Endothelial cell of umbilical vein (primary cell): ENCODE measurements at regions not wholly inside any gene's neighbourhood (a gene's known extent, or its start where the extent isn't known, plus 50 kb on each side); places are given as distances from the start of the nearest gene placed in this dataset.

Source experiments
- BruUV-seq: library from RNA; stranded (reverse); fragments of 400-500 nt; replicated peaks from 2 replicates; lab custom pipeline; 2021; lab: Mats Ljungman, UMichigan
- CTCF ChIA-PET: fragments of 300-600, 350-600 bp; sonication (Branson Sonifier 250); formaldehyde crosslinking; loops from one replicate; lab custom pipeline; 2021; ENCODE audit warnings: antibody characterized with exemption, inconsistent platforms; lab: Charles Lee
- POLR2A ChIA-PET: fragments of 300-600, 350-600 bp; sonication (Branson Sonifier 250); formaldehyde crosslinking; loops from one replicate; lab custom pipeline; 2021; ENCODE audit warnings: antibody characterized with exemption, inconsistent platforms; lab: Charles Lee
- DNase-seq: peaks from one replicate; pipeline ENCODE4 v3.0.0-alpha.2; 2011; ENCODE audit warnings: low read depth, low spot score
- FAIRE-seq: peaks from 2 replicates; lab custom pipeline; 2011; peaks lifted over from hg19 to GRCh38; lab: Jason Lieb, UNC
- H2AFZ ChIP-seq: 2 replicates; pipeline ENCODE4 v1.6.0; 2012; ENCODE audit warnings: low read depth, low read length, control low read depth, inconsistent platforms
- H3K27ac ChIP-seq: 2 replicates; pipeline ENCODE4 v1.5.1; 2011; ENCODE audit warnings: low read depth, mild to moderate bottlenecking, control low read depth, low read length, moderate library complexity; ENCODE audit not compliant: insufficient read depth
- H3K27me3 ChIP-seq, 2 experiments: 2 replicates each; pipeline versions ENCODE4 v1.6.0 to v1.6.1; 2011; ENCODE audit warnings: low read length in 2 of 2, mixed read lengths in 1 of 2; ENCODE audit not compliant: control insufficient read depth in 2 of 2, insufficient read depth in 2 of 2
- H3K36me3 ChIP-seq, 2 experiments: 2 replicates in 1 of 2; 3 replicates in 1 of 2; pipeline ENCODE4 v1.5.1; 2011; ENCODE audit warnings: low read length in 2 of 2, mild to moderate bottlenecking in 1 of 2, moderate library complexity in 1 of 2; ENCODE audit not compliant: control insufficient read depth in 2 of 2, insufficient read depth in 2 of 2; ENCODE audit errors: extremely low read depth in 1 of 2
- H3K4me1 ChIP-seq: 3 replicates; pipeline ENCODE4 v1.5.1; 2011; ENCODE audit warnings: mild to moderate bottlenecking, low read length; ENCODE audit not compliant: control insufficient read depth, insufficient read depth; ENCODE audit errors: extremely low read depth
- H3K4me2 ChIP-seq: 2 replicates; pipeline ENCODE4 v1.6.1; 2011; ENCODE audit warnings: low read length, control low read depth, mixed read lengths; ENCODE audit not compliant: insufficient read depth
- H3K4me3 ChIP-seq, 3 experiments: fragments of 200-600 bp in 1 of 3; sonication (generic), shearing (Covaris generic) in 1 of 3; replicated peaks in 1 of 3; 2 replicates each; pipeline ENCODE4 v1.5.1; 2011 to 2016; ENCODE audit warnings: control low read depth in 3 of 3, low read length in 3 of 3, mild to moderate bottlenecking in 2 of 3, inconsistent platforms in 1 of 3, low read depth in 1 of 3, moderate library complexity in 1 of 3; ENCODE audit not compliant: insufficient read depth in 1 of 3
- H3K79me2 ChIP-seq: 2 replicates; pipeline ENCODE4 v1.6.0; 2012; ENCODE audit warnings: low read length, inconsistent platforms; ENCODE audit not compliant: control insufficient read depth, insufficient read depth
- H3K9ac ChIP-seq: replicated peaks from 2 replicates; pipeline ENCODE3; 2011; ENCODE audit warnings: low read length, control low read depth; ENCODE audit not compliant: insufficient read depth; ENCODE audit errors: extremely low read depth
- H3K9me1 ChIP-seq: replicated peaks from 3 replicates; pipeline ENCODE4 v1.6.0; 2011; ENCODE audit warnings: mild to moderate bottlenecking, low read length; ENCODE audit not compliant: control insufficient read depth, insufficient read depth; ENCODE audit errors: extremely low read depth
- H3K9me3 ChIP-seq: replicated peaks from 2 replicates; pipeline ENCODE4 v1.5.1; 2012; ENCODE audit warnings: low read length, inconsistent platforms; ENCODE audit not compliant: control insufficient read depth, insufficient read depth
- H4K20me1 ChIP-seq: replicated peaks from 2 replicates; pipeline ENCODE3; 2011; ENCODE audit warnings: mild to moderate bottlenecking, low read length; ENCODE audit not compliant: control insufficient read depth, insufficient read depth; ENCODE audit errors: extremely low read depth
- CTCF ChIP-seq, 2 donors: IDR thresholded peaks; 1 replicate in 1 of 2; 2 replicates in 1 of 2; pipeline ENCODE4 v1.5.1; 2011; ENCODE audit warnings: low read length in 2 of 2, mild to moderate bottlenecking in 2 of 2, moderate library complexity in 2 of 2, control low read depth in 1 of 2, inconsistent platforms in 1 of 2, low read depth in 1 of 2; ENCODE audit not compliant: insufficient read depth in 1 of 2; ENCODE audit errors: extremely low read depth in 1 of 2
- EZH2 ChIP-seq: IDR thresholded peaks from 2 replicates; pipeline ENCODE4 v1.6.1; 2012; ENCODE audit warnings: borderline replicate concordance, low read depth, mild to moderate bottlenecking, moderate library complexity, low read length, inconsistent platforms; ENCODE audit not compliant: severe bottlenecking
- FOS ChIP-seq: IDR thresholded peaks from 2 replicates; pipeline ENCODE4 v1.6.1; 2011; ENCODE audit warnings: mild to moderate bottlenecking, low read length, moderate library complexity, borderline replicate concordance; ENCODE audit not compliant: insufficient read depth
- GATA2 ChIP-seq: IDR thresholded peaks from 2 replicates; pipeline ENCODE4 v1.7.0; 2011; ENCODE audit warnings: low read depth, mild to moderate bottlenecking, moderate library complexity, mixed read lengths, low read length; ENCODE audit not compliant: insufficient read length, insufficient read depth
- JUN ChIP-seq: IDR thresholded peaks from 2 replicates; pipeline ENCODE4 v1.6.1; 2011; ENCODE audit warnings: borderline replicate concordance, low read depth; ENCODE audit not compliant: insufficient read length, insufficient read depth
- MAX ChIP-seq: IDR thresholded peaks from 2 replicates; pipeline ENCODE4 v1.6.1; 2011; ENCODE audit not compliant: insufficient read depth, insufficient read length
- MYC ChIP-seq: IDR thresholded peaks from one replicate; pipeline ENCODE4 v1.6.1; 2011; ENCODE audit warnings: mild to moderate bottlenecking, low read depth, low read length
- POLR2A ChIP-seq: IDR thresholded peaks from 2 replicates; pipeline ENCODE4 v1.6.1; 2012; ENCODE audit warnings: low read depth, mild to moderate bottlenecking, control low read depth, low read length
- POLR2AphosphoS5 ChIP-seq: IDR thresholded peaks from 2 replicates; pipeline ENCODE4 v1.6.1; 2012; ENCODE audit warnings: low read depth, mild to moderate bottlenecking, control low read depth, low read length, moderate library complexity; ENCODE audit not compliant: insufficient read depth
- dilution Hi-C: fragments of 300-500 bp; cut with MboI; formaldehyde crosslinking; loops from one replicate; pipeline ENCODE4 v1.15.0; 2019; ENCODE audit warnings: low sequenced_read_pairs; ENCODE audit not compliant: extremely low pct_ligation_motif_present
- intact Hi-C: fragments of 100-400 bp; cut with micrococcal nuclease; formaldehyde crosslinking; loops from one replicate; pipeline ENCODE4 v1.10.0; 2022

GRCh38 chr2:7927691-7928090 is 754.2 kb upstream of the ID2 start:
- Histone ChIP-seq H4K20me1 (no peaks in the 10 kb centered on the region), H3K79me2 (no peaks in the 10 kb centered on the region), H3K27me3 (no peaks in the 10 kb centered on the region), H3K36me3 (no peaks in the 10 kb centered on the region), H3K4me1 (no peaks in the 10 kb centered on the region), H3K4me3 (no peak overlapping the region), H3K9me3 (peaks cover 3% of the 10 kb centered on the region), H3K27ac (no peak overlapping the region), H3K9ac (no peak overlapping the region), H2AFZ (no peak overlapping the region), H3K4me2 (no peak overlapping the region), H3K9me1 (no peaks in the 10 kb centered on the region)
- no peak for TF ChIP-seq MYC
- no peak for TF ChIP-seq EZH2
- no peak for TF ChIP-seq GATA2
- TF ChIP-seq CTCF (IDR thresholded peaks at IDR 0.05; ENCODE audit: extremely low read depth in 1 of 2, insufficient read depth in 1 of 2, low read depth in 1 of 2, low read length in 2 of 2) = no peak
- no peak for TF ChIP-seq FOS
- no peak for TF ChIP-seq MAX
- no peak for TF ChIP-seq JUN
- no peak for TF ChIP-seq POLR2AphosphoS5
- no peak for TF ChIP-seq POLR2A
- BruUV-seq = no TSS peak
- DNase-seq (no peak), FAIRE-seq (no peak)
- intact Hi-C loops = no loop called here
- dilution Hi-C loops = no loop called here
- CTCF ChIA-PET = no interaction called here
- POLR2A ChIA-PET = no interaction called here
